ENCODE measurements at regions not wholly inside any gene's neighbourhood (a gene's known extent, or its start where the extent isn't known, plus 50 kb on each side); places are given as distances from the start of the nearest gene placed in this dataset.

- no peak for DNase-seq
Measured at GRCh38 chr6:92791403-92791802, 628.0 kb downstream of the EPHA7 start.

- DNase-seq = no peak
Measured at GRCh38 chr6:92790381-92790780, 629.0 kb downstream of the EPHA7 start.

DNA sequence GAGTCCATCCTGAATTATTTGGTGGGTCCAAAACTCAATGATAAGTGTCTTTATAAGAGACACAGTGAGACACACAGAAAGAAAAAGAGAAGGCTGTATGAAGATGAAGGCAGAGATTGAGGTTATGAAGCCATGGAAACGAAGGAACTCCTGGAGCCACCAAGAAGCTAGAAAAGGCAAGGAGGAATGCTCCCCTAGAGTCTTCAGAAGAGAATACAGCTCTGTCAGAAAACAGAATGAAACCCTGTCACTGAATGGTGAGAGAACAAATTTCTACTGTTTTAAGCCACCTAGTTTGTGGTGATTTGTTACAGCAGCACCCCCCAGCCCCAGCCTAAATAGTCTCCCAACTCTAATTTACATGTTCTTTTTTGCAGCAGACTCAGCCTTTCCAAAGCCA lies 635.1 kb downstream of the EPHA7 start:
- no peak for DNase-seq

DNA sequence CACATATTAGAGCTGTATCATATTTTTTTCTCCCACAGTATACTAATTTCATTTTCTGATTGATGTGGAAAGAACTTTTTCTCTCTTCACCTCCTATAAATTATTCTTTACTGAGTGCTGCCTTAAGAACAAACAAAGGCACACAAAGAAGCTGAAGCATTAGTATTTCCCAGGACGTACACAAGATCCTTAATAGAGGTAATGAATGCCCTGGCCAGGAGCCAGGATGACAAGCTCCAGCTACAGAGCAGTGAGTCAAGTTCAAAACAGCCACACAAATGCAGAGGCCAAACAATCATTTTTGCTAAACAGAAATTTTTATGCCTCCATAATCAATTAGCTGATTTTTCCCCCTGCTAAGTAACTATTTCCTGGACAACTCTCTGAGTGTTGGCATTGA lies 639.6 kb downstream of the EPHA7 start:
- DNase-seq = peak; percentile 76

- peak; percentile 26 for DNase-seq
Measured at GRCh38 chr6:92777146-92777740, 642.1 kb downstream of the EPHA7 start.

GRCh38 chr6:92770540-92770939 lies 648.8 kb downstream of the EPHA7 start:
- no peak for DNase-seq

- no peak for DNase-seq
Measured at GRCh38 chr6:92767101-92767500, 652.3 kb downstream of the EPHA7 start.

DNA sequence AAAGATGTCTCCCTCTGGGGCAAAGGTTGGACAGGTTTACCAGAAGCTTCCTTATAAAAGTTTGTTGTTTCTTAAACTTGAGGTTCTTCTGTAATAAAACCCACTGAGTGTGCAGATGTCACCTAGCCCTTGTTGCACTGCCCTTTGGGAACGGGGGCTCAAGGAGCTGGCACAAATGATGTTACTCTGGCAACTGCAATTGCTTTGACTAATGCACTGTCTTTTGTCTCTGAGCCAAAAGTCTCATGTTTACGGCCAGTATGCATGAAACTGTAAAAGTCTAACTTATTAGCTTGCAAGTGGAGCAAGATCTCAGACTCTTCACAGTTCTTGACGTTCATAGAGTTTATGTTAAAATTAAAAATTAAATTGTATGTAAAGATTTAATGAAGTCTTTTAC lies 655.7 kb downstream of the EPHA7 start:
- no peak for DNase-seq

DNA sequence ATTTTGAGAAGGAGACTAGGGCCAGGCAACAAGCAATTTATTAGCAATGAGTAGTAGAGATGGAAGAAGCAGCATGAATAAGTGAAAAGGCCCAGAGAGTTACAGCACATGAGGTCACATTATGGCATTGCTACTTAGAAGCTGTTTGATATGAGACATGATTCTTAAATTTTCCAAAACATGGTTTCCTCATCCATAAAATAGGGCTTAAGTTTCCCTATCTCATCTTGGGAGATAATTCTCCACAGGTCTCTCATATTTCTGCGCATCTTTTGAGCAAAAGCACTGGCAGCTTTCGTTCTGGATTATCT lies 656.1 kb downstream of the EPHA7 start:
- DNase-seq = no peak

- DNase-seq = no peak
Measured at GRCh38 chr6:92762443-92763273, 656.7 kb downstream of the EPHA7 start.

DNA sequence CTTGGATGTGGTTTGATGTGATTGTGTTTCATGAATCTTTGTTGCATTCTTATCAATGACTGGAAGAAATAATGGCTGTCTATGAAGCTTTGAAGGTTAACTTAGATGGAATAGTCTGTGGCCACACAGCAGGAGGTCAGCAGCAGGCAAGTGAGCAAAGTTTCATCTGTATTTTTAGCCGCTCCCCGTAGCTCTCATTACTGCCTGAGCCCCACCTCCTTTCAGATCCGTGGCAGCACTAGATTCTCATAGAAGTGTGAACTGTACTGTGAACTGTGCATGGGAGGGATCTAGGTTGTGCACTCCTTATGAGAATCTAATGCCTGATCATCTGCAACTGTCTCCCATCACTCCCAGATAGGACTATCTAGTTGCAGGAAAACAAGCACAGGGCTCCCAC lies 660.2 kb downstream of the EPHA7 start:
- no peak for DNase-seq

DNA sequence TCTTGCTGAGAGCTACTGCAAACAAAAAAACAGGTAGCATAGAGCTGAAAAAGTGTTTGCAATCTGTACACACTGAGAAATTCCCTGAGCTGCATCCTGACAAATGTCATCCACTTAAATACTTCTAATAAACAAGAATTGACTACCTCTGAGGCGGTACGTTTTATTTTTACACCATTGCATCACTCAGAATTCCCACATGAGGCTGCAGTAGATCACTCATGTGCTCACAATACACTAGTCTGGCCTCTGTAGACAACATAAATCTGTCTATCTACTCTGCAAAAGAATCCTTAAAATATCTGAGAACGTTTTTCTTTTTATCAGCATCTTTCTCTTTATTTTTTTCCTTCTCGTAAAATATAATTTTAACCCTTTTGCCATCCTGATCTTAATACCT lies 661.4 kb downstream of the EPHA7 start:
- DNase-seq = no peak

- peak; percentile 33 for DNase-seq
Measured at GRCh38 chr6:92756912-92757311, 662.4 kb downstream of the EPHA7 start.

DNA sequence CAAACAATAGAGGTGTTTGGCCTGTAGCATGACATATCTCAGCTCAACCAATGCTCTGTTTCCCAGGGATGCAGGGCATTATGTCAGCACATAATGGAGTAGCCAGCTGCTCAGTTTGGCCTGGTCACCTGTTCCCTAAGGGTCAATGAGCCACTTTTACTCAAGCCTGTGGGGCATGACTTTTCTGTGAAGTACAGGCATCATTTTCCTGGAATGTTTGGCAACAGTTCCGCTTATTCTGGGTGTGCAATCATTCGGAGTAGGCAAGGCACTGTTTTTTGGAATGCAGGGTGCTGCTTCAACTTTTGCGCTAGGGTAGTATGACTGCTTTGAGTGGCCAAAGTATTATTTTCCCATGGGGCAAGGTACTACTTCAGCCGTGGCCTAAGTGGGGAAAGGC lies 665.4 kb downstream of the EPHA7 start:
- no peak for DNase-seq

GRCh38 chr6:92752114-92752513 lies 667.2 kb downstream of the EPHA7 start:
- no peak for DNase-seq

GRCh38 chr6:92748131-92748530 lies 671.2 kb downstream of the EPHA7 start:
- no peak for DNase-seq

DNA sequence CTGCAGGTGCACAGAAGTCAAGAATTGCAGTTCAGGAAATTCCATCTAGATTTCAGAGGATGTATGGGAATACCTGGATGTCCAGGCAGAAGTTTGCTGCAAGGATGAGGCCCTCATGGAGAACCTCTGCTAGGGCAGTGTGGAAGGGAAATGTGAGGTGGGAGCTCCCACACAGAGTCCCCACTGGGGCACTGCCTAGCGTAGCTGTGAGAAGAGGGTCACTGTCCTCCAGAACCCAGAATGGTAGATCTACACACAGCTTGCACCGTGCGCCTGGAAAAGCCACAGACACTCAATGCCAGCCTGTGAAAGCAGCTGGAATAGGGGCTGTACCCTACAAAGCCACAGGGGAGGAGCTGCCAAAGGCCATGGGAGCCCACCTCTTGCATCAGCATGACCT lies 681.4 kb downstream of the EPHA7 start:
- DNase-seq = no peak

GRCh38 chr6:92723390-92723931 lies 695.9 kb downstream of the EPHA7 start:
- DNase-seq = no peak

GRCh38 chr6:92719773-92720172 lies 699.6 kb downstream of the EPHA7 start:
- no peak for DNase-seq

DNA sequence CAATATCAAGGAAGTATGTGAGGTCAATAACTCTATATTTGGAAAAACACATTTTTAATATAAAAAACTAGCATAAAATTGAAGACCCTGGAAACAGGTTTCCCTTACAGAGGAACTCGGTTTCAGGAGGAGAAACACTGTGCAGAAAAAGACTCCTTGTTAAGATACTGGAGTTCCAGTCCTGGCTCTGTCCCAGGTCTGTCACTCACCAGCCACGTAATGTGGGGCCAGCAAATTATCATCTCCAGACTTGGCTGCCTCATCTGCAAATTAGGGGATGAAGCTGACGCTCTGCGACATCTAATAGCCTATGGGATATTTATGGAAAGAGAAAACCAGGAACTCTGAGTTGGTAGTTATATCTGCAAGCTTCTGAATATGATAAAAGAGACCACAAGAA lies 702.7 kb downstream of the EPHA7 start:
- no peak for DNase-seq

DNA sequence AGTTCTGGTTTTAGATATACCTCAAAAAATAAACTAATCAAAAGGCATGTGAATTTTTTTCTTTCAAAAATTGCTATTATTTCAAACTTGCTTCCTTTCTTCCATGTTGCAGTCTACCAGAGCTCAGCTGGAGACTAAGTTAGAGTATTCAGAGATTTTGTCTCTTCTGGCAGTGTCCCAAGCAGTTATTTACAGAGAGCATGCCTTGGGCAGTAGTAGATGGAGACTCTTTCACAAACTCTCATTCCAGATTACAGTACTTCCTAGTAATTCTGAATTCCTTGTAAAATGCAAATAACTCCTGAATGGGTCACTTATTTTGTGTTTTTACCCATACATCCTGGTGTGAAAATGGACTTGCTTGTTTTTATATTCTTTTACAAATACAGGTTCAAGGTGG lies 703.4 kb downstream of the EPHA7 start:
- DNase-seq = peak; percentile 2

- DNase-seq = no peak
Measured at GRCh38 chr6:92714346-92714745, 705.0 kb downstream of the EPHA7 start.

DNA sequence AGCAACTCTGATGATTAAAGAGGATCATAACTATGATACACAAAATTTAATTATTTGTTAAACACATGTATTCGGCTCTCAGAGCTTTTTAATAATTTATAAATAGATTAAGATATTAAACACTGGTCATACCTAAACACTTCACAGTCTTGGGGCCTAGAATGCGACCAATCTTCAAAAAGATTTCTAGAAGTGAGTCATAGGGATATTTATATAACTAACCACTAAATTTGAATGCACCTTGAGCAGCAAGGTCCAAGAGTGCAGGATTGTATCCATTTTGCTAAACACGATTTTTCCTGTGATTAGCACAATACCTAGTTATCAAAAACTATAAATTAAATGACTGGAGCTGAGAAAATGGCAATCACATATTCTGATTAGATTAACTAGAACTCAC lies 709.3 kb downstream of the EPHA7 start:
- no peak for DNase-seq

DNA sequence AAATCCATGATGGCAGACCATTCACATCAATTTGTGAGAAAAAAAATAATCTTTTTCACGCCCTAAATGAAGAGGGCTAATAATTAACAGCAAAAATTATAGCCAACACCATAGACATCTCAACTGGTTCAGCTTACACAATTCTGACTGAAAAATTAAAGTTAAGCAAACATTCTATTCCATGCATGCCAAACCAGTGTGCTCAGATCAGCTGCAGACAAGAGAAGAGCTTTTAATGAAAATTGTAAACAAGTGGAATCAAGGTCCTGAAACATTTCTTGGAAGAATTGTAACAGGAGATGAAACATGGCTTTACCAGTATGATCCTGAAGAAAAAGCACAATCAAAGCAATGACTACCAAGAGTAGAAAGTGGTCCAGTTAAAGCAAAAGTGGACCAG lies 710.4 kb downstream of the EPHA7 start:
- DNase-seq = no peak

DNA sequence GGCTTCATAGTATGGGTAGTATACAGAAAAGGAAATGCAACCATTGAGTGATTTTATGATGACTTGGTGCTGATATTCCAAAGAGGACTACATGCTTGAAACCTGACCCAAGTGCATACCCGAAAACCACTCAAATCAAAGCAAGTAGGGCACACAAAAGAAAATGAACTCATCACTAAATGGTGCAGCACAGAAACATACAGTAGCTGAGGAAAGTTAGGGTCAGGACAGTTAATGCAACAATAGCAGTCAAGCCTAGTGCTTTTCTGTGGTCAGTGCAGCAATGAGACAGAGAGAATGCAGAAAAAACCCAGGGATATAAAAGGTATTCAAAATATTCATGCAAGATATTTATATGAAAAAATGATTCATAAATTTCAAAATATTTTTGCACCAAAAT lies 711.1 kb downstream of the EPHA7 start:
- DNase-seq = no peak
